ENCODE measurements at regions not wholly inside any gene's neighbourhood (a gene's known extent, or its start where the extent isn't known, plus 50 kb on each side); places are given as distances from the start of the nearest gene placed in this dataset.
"Not testable (repeated sequence)": the region's sequence is repeated elsewhere in the genome, so short reads cannot be mapped to it uniquely, and the experiment has no call there.

DNA sequence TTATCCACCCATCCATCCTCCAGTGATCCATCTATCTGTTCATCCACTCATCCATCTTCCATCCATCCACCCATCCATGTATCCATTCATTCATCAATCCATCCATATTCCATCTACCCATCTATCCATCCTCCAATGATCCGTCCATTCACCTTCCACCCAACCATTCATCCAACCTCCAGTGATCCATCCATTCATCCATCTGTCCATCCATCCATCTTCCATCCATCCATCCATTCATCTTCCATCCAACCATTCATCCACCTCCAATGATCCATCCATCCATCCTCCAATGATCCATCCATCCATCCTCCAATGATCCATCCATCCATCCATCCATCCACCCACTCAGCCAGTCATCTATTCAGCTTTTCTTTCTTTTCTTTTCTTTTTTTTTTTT is 156.5 kb upstream of the WSCD1 start:
- no peak for DNase-seq

DNA sequence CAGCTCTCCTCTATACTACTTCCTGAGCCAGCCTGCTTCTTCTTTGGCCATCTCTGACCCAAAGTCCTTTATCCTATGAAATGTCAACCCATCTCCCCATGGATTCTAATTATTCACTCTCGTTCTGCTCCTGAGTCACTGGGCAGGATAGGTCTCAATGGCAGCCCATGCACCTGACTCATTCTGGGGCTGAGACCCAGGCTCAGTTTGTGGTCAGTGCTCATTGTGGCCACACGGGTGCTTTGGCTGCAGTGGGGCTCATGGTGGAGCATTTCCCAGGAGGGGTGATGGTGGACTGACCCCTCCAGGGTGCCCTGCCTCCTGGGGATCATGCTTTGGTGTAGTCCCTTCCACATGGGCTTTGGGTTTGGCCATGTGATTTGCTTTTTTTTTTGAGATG is 154.8 kb upstream of the WSCD1 start:
- no peak for DNase-seq

DNA sequence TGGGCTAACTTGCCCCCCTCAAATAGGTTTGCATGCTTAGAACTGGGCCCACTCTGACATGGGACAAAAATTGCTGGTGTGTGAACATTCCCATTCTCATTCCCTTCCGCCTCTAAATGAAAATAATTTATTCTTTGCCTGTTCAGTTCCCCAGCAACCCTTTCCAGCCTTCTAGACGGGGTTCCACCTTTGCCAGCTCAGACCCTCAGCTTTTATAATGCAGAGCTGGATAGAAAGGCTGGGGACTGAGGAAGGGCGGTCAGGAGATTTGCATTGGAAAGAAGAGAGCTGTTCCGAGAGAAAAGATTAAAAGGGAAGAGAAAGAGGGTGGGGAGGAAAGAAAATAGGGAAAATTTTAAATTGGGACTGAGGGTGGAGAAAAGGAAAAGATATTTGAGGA is 151.1 kb upstream of the WSCD1 start:
- DNase-seq, result no peak

DNA sequence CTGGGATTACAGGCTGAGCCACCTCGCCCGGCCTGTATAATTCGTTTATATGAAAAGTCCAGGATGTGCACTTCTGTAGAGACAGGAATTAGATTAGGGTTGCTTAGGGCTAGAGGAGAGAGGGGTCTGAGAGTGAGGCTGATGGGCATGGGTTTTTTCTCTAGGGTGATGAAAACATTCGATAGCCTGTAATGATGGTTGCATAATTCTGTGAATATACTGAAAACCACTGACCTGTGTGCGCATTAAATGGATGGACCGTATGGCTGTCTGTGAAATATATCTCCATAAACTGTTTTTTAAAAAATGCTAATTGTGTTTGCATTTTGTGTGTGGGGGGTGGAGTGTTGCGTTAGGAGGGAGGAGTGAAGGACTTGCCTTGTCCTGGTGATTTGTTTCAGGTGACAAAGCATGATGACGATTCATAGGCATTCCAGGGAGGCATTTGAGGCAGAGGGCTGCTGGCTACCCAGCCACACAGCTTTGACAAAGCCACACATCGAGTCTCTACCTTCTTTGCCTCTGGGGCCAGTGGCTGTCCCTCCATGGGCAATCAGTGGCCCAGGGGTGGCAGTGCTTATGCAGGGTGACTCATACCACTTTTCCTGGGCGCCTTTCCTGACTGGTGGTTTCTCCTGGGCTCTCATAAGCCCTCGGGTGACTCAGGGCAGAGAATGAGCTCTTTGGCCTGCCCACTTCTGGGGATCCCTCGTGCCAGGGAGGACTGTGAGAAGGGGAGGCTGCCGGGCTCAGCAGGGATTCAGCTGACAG is 148.5 kb upstream of the WSCD1 start:
- no peak for DNase-seq

- no peak for DNase-seq
Measured at GRCh38 chr17:5922476-5922875, 147.7 kb upstream of the WSCD1 start.

- no peak for DNase-seq
Measured at GRCh38 chr17:5929721-5930120, 140.5 kb upstream of the WSCD1 start.

DNA sequence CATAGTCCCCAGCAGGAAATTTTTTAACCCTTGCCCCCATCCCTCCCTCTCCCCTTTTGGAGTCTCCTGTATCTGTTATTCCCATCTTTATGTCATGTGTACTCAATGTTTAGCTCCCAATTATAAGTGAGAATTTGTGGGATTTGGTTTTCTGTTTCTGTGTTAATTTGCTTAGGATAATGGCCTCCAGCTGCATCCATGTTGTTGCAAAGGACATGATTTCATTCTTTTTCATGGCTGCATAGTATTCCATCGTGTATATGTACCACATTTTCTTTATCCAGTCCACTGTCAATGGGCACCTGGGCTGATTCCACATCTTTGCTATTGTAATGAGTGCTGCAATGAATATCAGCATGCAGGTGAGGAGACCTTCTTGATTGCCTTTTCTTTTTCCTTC is 139.6 kb upstream of the WSCD1 start:
- not testable (repeated sequence) for DNase-seq

- no peak for DNase-seq
Measured at GRCh38 chr17:5931616-5932015, 138.6 kb upstream of the WSCD1 start.

GRCh38 chr17:5933430-5933829 is 136.7 kb upstream of the WSCD1 start:
- DNase-seq, result no peak

DNA sequence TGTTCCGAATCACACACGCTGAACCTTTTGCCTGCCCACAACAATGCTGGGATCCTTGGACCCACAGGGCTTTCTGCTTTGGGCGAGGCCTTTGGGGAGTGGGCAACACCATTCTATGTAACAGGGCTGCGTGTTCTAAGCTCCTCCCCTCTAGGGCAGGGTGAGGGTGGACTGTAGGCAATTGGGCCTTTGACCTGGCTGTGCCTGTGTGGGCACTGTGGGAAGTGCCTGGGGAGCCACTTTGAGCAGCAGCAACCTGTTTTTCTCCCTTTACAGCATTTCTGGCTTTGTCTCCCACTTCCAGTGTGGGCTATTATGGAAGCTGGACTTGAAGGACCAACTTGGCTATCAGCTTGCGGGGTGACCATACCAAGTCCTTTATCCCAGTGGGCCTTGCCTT is 128.9 kb upstream of the WSCD1 start:
- no peak for DNase-seq

- DNase-seq, result no peak
Measured at GRCh38 chr17:5942687-5943086, 127.5 kb upstream of the WSCD1 start.

DNA sequence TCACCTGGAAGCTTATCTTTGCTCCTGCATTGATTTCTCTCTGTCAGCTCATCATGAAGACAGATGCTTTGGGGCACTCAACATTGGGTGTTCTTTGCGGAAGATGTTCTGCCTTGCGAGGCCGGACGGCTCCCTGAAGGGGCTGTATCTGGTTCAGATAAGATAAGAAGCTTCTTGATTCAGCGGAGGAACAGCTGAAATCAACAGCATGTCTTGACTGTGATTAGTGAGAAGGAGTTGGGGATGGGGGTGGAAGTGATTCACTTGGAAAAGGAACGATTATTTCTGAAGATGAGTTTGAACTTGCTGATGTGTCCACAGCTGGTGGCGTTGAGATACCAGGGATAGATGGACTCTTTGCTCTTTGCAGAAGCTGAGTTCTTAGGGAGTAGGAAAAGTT is 126.9 kb upstream of the WSCD1 start:
- no peak for DNase-seq

GRCh38 chr17:5943982-5944381 is 126.2 kb upstream of the WSCD1 start:
- no peak for DNase-seq

DNA sequence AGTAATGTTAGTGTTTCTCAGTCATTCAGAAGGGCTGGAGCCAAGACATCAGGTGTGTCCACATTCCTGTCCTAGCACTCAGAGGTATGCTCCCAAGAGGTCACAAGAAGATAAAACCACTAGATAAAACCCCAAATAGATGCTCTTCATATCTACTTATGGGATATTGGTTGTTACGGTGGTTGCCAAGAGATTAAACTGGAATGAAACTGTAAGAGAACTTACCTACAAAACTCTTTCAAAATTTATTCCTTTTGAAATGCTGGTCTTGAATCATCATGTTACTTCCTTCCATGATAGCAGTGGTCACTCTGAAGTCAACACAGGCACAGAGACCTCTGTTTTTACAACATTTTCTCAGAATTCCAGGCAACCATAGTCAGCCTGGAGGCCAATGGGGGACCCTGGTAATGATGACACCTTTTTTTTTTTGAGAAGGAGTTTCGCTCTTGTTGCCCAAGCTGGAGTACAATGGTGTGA is 122.4 kb upstream of the WSCD1 start:
- DNase-seq, result no peak

DNA sequence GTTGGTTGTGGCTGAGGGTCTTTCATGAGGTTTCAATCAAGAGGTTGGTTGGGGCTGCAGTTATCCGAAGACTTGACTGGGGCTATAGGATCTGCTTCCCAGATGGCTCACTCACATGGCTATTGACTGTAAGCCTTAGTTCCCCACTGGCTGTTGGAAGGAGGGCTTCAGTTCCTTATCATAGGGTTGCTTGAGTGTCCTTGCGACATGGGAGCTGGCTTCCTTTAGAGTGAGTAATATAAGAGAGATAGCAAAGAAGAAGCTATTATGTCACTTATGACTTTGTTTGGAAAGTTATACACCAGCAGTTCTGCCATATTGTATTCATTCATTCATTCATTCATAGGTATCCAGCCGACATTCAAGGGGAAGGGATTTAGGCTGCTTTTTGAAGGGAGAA is 121.4 kb upstream of the WSCD1 start:
- no peak for DNase-seq

DNA sequence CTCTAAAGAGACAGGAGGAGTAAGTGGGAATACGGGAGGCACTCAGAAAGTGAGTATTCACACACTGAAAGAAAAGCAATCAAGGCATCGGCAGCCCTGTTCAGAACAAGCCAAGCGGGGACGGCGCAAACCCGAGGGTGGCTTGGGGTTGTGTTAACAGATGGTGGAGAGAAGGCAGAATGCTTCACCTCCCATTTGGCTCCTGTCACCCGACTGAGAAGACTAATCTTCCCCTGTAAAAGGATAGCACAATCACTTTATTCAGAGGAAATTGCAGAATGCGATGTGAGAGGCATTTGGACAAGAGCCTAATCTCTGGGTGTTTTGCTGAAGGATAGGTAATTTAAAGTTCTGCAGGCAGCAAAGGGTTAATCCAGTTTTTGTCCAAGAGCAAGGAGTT is 119.3 kb upstream of the WSCD1 start:
- DNase-seq, result no peak

GRCh38 chr17:5951912-5952311 is 118.3 kb upstream of the WSCD1 start:
- DNase-seq, result no peak

GRCh38 chr17:5952518-5952917 is 117.7 kb upstream of the WSCD1 start:
- DNase-seq, result no peak

DNA sequence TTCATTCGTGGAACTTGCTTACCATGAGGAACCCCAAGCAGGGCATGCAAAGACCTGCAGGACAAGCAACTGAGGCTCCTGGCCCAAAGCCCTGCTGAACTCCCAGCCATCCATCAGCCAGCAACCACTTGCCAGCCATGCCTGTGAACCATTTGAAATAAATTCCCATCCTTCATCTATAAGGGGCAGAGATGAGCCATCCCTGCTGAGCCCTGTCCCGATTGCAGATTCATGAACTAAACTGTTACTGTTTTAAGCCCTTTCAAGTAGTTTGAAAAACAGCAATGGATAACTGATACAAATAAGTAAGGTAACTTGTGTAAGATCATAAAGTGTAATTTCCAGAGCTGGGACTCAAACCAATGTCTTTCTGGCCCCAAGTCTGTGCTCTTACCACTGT is 114.4 kb upstream of the WSCD1 start:
- DNase-seq, result no peak

DNA sequence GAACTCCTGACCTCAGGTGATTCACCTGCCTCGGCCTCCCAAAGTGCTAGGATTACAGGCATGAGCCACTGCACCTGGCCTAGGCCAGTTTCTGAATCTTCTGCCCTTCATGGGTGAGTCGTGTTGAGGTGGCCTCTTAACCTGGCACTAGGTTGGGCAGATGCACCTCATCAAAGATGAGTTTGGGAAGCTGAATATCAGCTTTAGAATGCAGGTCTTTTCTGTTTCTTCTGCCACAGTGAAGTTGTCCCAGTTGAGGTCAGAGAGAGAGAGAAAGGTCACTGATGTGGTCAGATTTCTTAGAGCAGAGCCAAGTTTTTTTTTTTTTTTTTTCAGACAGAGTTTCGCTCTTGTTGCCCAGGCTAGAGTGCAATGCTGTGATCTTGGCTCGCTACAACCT is 111.3 kb upstream of the WSCD1 start:
- no peak for DNase-seq

GRCh38 chr17:5962371-5962770 is 107.8 kb upstream of the WSCD1 start:
- no peak for DNase-seq

DNA sequence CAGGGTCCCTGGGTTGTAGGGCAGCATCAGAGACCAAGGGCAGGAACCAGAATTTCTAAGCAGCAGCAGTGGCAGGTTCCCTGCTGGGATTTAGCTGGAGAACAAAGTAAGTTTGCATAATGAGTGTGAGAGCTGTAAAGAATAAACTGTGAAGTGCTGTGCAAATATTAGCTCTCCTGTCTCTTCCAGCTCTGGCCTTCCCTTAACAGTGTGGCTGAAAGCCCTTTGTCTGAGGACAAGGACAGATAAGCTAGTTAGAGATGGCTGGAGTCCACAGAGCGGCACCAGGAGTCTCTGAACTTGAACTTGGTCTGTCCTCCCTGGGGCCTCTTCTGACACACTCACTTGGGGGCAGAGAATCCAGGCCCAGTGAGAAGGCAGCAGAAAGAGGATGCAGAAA is 98.2 kb upstream of the WSCD1 start:
- no peak for DNase-seq

- DNase-seq, result no peak
Measured at GRCh38 chr17:5973410-5973809, 96.8 kb upstream of the WSCD1 start.

- DNase-seq, result no peak
Measured at GRCh38 chr17:5975661-5976060, 94.5 kb upstream of the WSCD1 start.

- no peak for DNase-seq
Measured at GRCh38 chr17:5976251-5976650, 93.9 kb upstream of the WSCD1 start.

Data from inflammatory macrophage treated with lipopolysaccharide for 4 hours (primary cell).